Stimulated activated CD8-positive, alpha-beta memory T cell treated with anti-CD3 and anti-CD28 coated beads, Interleukin-15, amount 100 ng/mL, for 48 hours (primary cell): ENCODE measurements at regions not wholly inside any gene's neighbourhood (a gene's known extent, or its start where the extent isn't known, plus 50 kb on each side); places are given as distances from the start of the nearest gene placed in this dataset.
A peak's percentile ranks its signal among the peaks of the same experiment; 100 is the strongest.

Experiments
- DNase-seq, 2 donors: peaks; one replicate each; pipeline ENCODE4 v3.0.0-alpha.2; 2020; ENCODE audit warnings: low read depth in 2 of 2

DNA sequence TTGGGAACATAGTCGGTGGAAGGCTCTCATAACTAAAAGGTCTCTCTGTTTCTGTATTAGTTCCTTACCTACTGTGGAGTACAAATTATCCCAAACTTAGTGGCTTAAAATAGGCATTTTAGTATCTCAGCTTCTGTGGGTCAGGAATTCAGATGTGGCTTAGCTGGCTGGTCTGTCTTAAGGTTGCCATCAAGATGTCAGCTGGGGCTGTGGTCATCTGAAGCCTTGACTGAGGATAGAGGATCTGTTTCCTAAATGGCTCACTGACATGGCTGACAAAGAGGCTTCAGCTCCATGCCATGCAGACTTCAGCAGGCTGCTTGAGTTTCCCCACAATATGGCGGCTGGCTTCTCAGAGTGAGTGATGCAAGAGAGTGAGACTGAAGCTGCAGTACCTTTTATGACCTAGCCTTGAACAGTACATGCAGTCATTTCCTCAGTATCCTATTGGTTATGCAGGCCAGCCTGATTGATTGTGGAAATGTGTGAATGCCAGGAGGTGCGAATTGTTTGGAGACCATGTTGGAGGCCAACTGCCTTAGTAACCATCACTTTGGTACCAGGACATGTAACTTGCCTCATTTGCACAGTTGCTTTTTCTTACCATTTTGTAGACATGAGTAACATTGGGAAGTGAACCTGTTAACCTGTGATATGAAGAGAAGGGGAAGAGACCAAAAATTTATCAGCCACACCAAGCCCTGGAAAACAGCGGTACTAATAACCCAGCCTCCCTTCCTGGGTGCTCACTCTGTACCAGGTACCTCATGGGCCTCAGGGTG, 152.8 kb upstream of the IER5L start:
- DNase-seq = no peak

DNA sequence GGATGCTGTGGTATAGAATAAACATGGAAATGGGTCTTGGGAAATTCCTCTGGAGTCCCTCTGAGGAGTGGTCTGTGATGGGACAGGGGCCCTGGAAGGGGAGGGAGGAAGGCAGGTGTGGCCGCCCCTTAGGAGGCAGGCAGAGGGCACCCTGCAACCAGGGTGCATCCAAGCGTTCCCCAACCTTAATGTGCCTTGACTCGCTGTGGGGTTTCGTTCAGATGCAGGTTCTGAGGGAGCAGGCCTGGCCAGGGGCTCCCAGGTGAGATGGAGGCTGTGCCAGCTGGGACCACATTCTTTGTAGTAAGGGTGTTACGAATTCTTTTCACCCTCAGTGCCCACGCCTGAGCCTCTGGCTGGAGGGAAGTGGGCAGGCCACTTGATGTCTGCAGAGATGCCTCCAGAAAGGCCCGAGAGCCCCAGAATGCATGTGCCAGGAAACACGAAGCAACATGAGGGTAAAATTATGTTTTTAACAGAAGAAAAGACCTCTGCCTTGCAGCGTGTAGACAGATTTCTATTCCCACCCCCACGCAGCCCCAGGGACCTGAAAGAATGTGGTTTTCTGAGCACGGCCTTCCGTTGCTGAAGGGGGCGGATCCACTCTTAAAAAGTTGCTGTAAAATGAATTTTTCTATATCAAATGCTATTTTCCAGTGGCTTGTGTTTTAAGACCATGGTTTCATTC, 150.4 kb upstream of the IER5L start:
- DNase-seq = no peak

- no peak for DNase-seq
Measured at GRCh38 chr9:129327552-129328328, 149.7 kb upstream of the IER5L start.

DNA sequence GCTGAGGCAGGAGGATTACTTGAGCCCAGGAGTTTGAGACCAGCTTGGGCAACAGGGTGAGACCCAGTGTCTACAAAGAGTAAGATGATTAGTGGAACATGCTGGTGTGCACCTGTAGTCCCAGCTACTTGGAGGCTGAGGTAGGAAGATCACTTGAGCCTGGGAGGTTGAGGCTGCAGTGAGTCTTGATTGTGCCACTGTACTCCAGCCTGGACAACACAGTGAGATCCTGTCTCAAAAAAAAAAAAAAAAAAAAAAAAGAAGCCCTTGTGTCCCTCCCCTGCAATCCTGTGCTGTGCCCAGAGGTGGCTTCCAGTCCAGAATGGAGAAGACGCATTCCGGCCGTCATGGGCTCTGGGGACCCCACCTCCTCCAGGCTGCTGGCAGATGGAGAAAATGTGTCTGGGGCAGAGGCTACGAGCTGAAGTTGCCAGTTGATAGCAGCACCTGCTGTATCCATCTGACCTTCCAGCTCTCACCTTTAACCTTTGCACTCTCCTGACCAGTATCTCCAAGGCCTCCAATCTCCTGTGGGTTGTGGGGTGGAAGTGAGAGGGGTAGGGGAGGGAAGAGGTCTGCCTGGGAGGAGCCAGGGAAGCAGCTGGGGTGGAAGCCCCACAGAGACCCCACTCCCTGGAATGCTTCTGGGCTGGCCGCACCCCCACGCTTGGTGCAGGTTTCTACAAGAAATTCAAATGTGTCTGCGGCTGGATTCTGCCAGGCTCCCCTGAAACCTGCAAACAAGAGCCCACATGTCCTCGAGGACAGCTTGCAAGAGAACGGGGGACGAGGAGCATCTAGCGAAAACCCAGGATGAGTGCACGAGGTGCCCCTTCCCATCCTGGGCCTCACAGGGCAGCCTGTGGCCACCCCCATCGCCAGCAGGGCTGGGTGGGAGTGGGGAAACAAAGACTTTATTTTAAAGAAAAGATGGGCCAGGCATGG, 148.3 kb upstream of the IER5L start:
- no peak for DNase-seq

DNA sequence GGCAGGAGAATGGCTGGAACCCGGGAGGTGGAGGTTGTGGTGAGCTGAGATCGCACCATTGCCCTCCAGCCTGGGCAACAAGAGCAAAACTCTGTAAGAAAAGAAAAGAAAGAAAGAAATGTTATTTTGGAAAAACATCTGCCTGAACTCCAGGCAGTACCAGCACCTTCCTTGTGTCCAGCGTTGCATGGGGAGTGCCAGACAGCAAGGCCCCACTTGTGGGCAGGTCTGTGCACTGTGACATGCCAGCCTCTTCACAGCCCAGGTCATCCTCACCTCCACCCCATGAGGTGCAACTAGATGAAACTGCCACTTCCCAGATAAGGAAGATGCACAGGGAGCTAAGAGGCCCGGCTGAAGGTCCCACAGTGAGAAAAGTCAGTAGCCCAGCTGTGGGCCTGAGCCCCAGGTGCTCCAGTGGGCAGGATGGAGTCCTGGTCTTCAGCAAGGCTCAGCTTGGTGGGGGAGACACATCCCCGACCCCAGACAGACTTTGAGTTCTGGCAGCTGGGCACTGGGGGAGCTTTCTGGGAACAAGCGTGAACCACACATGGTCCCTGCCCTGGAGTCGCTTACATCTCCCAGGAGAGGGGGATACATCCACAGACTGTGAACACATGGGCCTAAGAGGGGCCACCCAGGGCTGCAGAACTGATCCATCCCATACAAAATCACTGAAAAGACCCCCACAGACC, 146.9 kb upstream of the IER5L start:
- DNase-seq = no peak

GRCh38 chr9:129323999-129324553, 146.0 kb upstream of the IER5L start:
- DNase-seq = no peak

DNA sequence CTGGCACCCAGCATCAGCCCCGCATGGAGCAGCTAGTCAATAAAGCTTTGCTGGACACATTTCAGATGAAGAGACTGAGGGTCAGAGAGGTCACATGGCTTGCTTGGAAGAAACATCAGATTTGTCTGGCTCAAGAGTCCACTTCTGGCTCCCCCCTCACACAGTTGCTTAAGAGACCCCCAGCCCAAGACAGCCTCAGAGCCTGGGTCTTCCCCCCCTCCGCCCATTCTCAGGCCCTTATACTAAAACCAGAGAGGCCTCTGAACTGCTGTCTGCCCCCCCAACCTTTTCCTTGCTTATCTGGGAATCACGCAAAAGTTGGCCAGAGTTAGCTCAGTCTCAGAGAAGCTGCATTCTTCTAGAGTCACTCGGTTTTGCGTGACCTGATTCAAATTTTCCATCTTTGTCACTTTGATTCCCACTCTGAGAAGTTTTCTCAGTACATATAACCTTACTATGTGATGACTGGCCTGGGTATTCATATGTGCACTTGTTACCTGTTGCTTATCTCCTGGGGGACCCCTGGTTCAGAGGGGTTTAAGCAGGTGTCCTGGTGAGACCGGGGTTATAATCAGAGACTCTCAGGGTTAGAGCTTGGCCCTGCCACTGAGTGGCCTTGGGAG, 145.4 kb upstream of the IER5L start:
- no peak for DNase-seq

GRCh38 chr9:129322641-129323375, 144.7 kb upstream of the IER5L start:
- DNase-seq = no peak

DNA sequence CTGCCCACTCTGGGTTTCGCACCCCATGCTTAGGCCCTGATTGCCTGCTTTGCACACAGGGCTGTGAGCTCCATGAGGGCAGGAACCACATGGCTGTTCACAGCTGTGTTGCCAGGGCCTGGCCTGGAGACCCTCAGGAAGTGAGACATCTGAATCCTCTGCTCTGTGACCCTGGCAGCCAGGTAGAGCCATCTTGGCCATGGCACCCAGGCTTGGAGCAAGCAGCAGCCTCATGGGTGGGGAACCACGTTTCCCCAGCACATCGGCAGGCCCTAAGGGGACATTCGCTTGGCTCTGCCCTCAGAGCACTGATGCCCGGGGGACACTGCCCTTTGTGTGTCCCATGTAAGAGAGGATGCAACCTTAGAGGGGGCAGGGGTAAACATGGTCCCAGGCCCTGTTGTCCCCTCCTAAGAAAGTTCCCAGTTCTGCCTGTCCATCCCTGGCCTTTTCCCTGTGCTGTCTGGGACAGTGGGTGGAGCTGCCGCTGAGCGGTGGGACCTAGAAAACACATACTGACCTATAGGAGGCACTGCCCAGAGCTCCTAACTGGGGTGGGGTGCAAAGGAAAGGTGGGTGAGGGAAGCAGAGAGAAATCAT, 144.1 kb upstream of the IER5L start:
- no peak for DNase-seq

GRCh38 chr9:129321286-129322021, 143.4 kb upstream of the IER5L start:
- DNase-seq = no peak

DNA sequence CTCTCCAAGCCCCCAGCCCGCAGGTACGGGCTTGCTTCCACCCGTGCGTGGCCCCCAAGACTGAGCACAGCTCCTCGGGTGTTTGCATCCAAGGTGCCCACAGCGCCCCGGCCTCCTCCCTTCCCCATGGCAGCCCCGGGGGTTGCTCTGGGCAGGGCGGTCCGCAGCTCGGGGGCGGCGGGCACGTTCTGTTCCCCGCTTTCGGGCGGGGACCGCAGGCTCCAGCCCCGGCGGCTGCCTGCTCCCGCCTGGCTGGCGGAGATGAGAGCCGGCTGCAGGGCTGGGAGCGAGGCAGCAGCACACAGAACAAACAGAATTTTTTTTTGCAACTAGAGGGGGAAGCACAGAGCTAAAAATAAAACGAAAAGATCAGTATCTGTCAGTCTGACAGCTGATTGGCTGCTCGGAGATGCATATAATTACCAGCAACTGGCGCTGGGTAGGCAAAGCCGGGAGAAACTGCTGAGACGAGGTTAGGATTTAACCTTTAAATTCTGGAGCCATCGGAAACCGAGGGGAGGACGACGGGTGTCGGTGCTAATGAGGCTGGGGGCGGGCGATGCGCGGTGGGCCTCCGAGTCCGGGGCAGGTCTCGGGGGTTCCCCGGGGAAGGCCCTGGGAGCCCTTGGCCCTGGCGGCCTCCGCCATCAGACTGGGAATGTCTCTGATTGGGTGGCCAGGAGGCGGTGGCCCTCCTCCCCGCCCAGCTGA, 142.7 kb upstream of the IER5L start:
- DNase-seq = peak in 1 of 2 donors; percentile 23

- no peak for DNase-seq
Measured at GRCh38 chr9:129319938-129320481, 141.9 kb upstream of the IER5L start.

DNA sequence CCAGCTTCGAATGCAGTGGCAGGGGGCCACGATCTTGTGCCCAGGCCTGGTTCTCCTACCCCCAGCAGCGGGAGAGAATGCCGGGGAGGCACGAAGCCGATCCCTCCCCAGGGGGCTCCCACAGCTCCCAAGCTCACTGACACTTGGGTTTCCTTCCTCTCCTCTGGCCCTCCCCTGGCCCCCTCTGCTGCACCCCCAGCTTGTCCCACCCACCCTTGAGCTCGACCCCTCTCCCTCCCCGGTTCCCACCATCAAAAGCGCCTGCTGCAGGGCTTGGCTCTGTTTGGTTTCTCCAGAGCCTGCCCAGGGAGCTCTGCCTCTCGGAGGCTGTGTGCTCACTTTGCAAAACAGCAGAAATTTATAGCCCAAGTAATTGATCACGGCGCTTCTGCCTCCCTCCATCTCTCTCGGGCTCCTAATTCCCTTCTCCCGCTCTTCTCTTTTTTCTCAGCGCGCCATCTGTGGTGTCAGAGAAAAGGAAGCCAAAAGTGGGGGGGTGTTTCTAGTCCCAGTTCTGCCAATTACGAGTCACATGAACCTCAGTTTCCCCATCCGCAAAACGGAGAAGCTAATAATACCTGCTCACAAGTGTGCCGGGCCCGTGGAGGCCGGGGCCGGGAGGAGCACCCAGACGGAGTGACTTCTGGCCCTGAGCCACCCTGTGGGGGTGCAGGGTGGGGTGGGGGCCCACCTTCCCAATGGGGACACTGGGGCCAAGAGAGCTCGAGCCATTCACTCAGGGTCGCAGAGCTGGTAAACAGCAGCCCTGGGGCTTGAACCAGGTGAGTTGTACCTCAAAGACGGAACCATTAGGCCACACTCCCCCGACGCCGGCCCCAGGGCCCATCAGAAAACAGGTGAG, 141.2 kb upstream of the IER5L start:
- no peak for DNase-seq

GRCh38 chr9:129318121-129319075, 140.3 kb upstream of the IER5L start:
- no peak for DNase-seq
